Type B pancreatic cell (in vitro differentiated cells): ENCODE measurements at regions not wholly inside any gene's neighbourhood (a gene's known extent, or its start where the extent isn't known, plus 50 kb on each side); places are given as distances from the start of the nearest gene placed in this dataset.

Source experiments
- DNase-seq: peaks from one replicate; pipeline ENCODE4 v3.0.0; 2021; ENCODE audit warnings: mixed read lengths; ENCODE audit not compliant: unreplicated experiment; ENCODE audit errors: extremely low spot score
- H3K27ac Mint-ChIP-seq: 2 replicates; pipeline ENCODE4 v1.8.0; 2021; ENCODE audit warnings: mild to moderate bottlenecking, mixed read lengths
- H3K27me3 Mint-ChIP-seq: 2 replicates; pipeline ENCODE4 v1.8.0; 2021; ENCODE audit warnings: mixed read lengths
- H3K36me3 Mint-ChIP-seq: 2 replicates; pipeline ENCODE4 v1.8.0; 2021; ENCODE audit warnings: mixed read lengths
- H3K4me1 Mint-ChIP-seq: one replicate; pipeline ENCODE4 v1.8.0; 2021; ENCODE audit warnings: mixed read lengths; ENCODE audit not compliant: unreplicated experiment
- H3K4me3 Mint-ChIP-seq: 2 replicates; pipeline ENCODE4 v1.8.0; 2021; ENCODE audit warnings: mild to moderate bottlenecking, mixed read lengths
- H3K9me3 Mint-ChIP-seq: 2 replicates; pipeline ENCODE4 v1.8.0; 2021; ENCODE audit warnings: mixed read lengths
- TF ChIP-seq, protein P1 (sequence below): fragments of 200-600 bp; sonication (generic); conservative IDR thresholded peaks from 2 replicates; pipeline ENCODE4 v1.5.0; 2021; ENCODE audit warnings: antibody characterized with exemption, mild to moderate bottlenecking

DNA sequence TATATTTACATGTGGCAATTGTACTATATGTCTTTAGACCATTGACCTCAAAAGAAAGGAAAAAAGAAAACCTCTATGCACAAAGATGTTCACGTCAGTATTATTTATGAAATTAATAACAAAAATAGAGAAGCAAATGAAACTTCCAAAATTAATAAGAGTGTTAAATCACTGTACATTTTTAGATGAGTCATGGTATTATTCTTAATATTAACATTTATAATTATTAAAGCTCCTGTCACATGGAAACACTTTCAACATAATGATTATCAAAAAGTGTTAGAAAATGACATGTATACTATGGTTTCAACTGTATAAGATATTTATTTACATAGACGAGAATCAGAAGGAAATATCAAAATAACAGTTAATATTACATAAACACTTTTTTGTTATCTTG is 324.9 kb upstream of the RUNX1 start:
- Mint-ChIP-seq H3K36me3 (no peaks in the 10 kb centered on the region), H3K9me3 (no peaks in the 10 kb centered on the region), H3K27ac (no peak overlapping the region), H3K4me1 (peaks cover 5% of the 10 kb centered on the region), H3K27me3 (no peaks in the 10 kb centered on the region), H3K4me3 (no peak overlapping the region)
- TF ChIP-seq, protein P1, sequence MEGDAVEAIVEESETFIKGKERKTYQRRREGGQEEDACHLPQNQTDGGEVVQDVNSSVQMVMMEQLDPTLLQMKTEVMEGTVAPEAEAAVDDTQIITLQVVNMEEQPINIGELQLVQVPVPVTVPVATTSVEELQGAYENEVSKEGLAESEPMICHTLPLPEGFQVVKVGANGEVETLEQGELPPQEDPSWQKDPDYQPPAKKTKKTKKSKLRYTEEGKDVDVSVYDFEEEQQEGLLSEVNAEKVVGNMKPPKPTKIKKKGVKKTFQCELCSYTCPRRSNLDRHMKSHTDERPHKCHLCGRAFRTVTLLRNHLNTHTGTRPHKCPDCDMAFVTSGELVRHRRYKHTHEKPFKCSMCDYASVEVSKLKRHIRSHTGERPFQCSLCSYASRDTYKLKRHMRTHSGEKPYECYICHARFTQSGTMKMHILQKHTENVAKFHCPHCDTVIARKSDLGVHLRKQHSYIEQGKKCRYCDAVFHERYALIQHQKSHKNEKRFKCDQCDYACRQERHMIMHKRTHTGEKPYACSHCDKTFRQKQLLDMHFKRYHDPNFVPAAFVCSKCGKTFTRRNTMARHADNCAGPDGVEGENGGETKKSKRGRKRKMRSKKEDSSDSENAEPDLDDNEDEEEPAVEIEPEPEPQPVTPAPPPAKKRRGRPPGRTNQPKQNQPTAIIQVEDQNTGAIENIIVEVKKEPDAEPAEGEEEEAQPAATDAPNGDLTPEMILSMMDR: no peak
- no peak for DNase-seq

DNA sequence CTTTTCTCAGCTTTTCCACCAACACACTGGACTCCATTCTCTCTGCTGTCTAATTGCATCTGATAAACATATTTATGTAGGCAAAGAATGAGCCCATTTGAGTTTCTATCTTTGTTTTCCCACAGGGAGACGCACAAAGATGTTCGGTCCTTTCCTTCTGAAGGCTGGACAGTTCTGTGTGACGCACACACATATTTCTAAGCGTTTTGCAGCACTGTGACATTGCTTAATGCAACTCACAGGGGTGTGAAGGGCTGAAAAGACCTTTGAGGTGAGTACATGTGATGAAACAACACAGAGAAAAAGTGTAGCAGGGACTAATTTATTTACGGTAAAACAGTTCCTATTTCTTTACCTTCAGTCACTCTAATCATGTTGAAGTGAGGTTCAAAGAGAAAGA is 323.1 kb upstream of the RUNX1 start:
- Mint-ChIP-seq H3K36me3 (no peaks in the 10 kb centered on the region), H3K4me1 (peaks cover 5% of the 10 kb centered on the region), H3K27ac (no peak overlapping the region), H3K4me3 (no peak overlapping the region), H3K9me3 (no peaks in the 10 kb centered on the region), H3K27me3 (no peaks in the 10 kb centered on the region)
- no peak for DNase-seq
- TF ChIP-seq, protein P1: no peak

DNA sequence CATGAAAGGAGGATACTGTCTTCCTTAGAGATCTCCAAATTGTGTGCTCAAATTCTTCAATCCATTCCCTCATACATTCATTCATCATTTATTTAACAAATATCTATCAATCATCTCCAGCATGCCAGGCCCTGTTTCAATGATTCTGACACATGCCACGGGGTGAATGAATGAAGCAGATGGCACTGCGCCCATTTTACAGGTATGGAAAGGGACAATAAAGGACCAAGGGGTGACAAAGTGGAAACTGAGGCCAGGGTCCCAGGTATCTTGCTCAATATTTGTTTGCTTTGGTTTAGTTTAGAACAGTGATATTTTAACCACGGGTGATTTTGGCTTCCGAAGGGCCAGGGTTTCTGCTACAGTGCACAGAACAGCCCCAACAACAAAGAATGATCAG is 321.6 kb upstream of the RUNX1 start:
- Mint-ChIP-seq H3K9me3 (no peaks in the 10 kb centered on the region), H3K4me1 (peaks cover 5% of the 10 kb centered on the region), H3K4me3 (no peak overlapping the region), H3K27ac (no peak overlapping the region), H3K36me3 (no peaks in the 10 kb centered on the region), H3K27me3 (no peaks in the 10 kb centered on the region)
- no peak for DNase-seq
- TF ChIP-seq, protein P1: no peak

DNA sequence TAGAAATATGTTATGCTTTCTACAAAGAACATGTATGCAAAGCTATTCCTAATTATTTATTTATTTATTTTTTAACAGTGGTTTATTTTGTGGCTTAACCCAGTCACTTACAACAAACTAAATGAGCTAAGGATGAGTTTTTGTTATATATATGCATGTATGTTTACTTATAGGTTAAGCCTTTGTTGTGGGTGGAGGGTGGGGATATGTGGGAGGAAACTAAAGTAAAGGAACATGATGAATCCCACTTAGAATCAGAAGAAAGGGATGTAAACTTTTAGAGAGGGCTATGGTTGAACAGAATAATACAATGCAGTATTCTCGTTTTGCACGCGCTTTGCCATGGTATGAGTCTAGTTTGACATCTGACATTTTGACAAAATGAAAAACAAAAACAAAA is 321.0 kb upstream of the RUNX1 start:
- no peak overlapping the region for H3K27ac Mint-ChIP-seq
- no peaks in the 10 kb centered on the region for H3K36me3 Mint-ChIP-seq
- DNase-seq: no peak
- TF ChIP-seq, protein P1: no peak
- H3K27me3 Mint-ChIP-seq: no peaks in the 10 kb centered on the region
- H3K9me3 Mint-ChIP-seq: no peaks in the 10 kb centered on the region
- H3K4me1 Mint-ChIP-seq: peaks cover 5% of the 10 kb centered on the region
- no peak overlapping the region for H3K4me3 Mint-ChIP-seq

DNA sequence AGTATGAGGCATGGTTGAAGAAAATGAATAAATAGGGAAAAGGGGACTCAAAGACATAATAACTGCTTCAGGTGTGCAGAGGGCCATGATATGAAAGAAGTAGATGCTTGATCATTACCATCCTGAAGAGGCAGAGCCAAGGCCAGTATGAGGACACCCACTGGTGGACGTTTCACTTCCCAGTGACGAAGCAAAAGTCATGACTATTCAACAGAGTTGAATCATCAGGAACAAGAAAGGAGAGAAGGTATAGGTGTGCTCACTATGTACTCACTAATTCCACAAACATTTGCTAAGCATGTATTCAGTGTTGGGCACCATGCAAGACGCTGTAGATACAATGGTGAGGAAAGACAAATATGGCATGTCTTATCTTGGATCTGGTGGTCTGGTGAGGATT is 319.2 kb upstream of the RUNX1 start:
- H3K27me3 Mint-ChIP-seq: no peaks in the 10 kb centered on the region
- no peak overlapping the region for H3K27ac Mint-ChIP-seq
- no peaks in the 10 kb centered on the region for H3K36me3 Mint-ChIP-seq
- DNase-seq: no peak
- no peak overlapping the region for H3K4me3 Mint-ChIP-seq
- peaks cover 2% of the 10 kb centered on the region for H3K4me1 Mint-ChIP-seq
- TF ChIP-seq, protein P1: no peak
- no peaks in the 10 kb centered on the region for H3K9me3 Mint-ChIP-seq

DNA sequence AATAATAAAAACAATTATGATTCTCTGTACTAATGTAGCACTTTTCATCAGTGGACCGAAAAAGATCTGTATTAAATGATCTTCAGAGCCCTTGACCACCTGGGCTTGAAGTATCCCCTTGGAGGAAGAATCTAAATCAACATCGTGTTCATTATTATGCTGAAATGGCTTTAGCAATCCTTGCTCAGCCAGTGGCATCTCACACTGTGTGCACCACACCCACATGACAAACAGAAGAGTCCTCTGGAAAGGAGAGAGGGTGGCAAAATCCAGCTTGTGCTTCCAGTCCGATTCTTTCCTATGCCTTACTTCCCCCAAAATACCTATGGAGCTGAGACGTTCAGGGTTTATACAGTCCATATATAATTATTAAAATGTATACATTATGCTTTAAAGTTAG is 318.5 kb upstream of the RUNX1 start:
- Mint-ChIP-seq H3K36me3 (no peaks in the 10 kb centered on the region), H3K27me3 (no peaks in the 10 kb centered on the region), H3K27ac (no peak overlapping the region), H3K4me3 (no peak overlapping the region), H3K4me1 (no peaks in the 10 kb centered on the region), H3K9me3 (no peaks in the 10 kb centered on the region)
- no peak for DNase-seq
- TF ChIP-seq, protein P1: no peak
